HPDE6-E6E7 (cell line): ENCODE measurements at regions not wholly inside any gene's neighbourhood (a gene's known extent, or its start where the extent isn't known, plus 50 kb on each side); places are given as distances from the start of the nearest gene placed in this dataset.

Source experiments
- DNase-seq: peaks from one replicate; pipeline ENCODE4 v3.0.0; 2011; ENCODE audit warnings: missing footprints; ENCODE audit errors: extremely low spot score

GRCh38 chr20:24261351-24261750, 208.1 kb upstream of the SYNDIG1 start:
- DNase-seq: no peak

- no peak for DNase-seq
These were observed 212.3 kb upstream of the SYNDIG1 start for GRCh38 chr20:24257171-24257570.

- DNase-seq: no peak
These were observed 213.1 kb upstream of the SYNDIG1 start for GRCh38 chr20:24256307-24256706.

GRCh38 chr20:24254480-24254879, 214.9 kb upstream of the SYNDIG1 start:
- DNase-seq: no peak

GRCh38 chr20:24253321-24253720, 216.1 kb upstream of the SYNDIG1 start:
- DNase-seq: no peak

- DNase-seq: no peak
These were observed 224.3 kb upstream of the SYNDIG1 start for GRCh38 chr20:24245094-24245493.

- DNase-seq: no peak
These were observed 226.7 kb upstream of the SYNDIG1 start for GRCh38 chr20:24242763-24243162.

- no peak for DNase-seq
These were observed 228.0 kb upstream of the SYNDIG1 start for GRCh38 chr20:24241466-24241865.

- DNase-seq: no peak
These were observed 232.5 kb upstream of the SYNDIG1 start for GRCh38 chr20:24236963-24237362.

GRCh38 chr20:24236201-24236600, 233.2 kb upstream of the SYNDIG1 start:
- no peak for DNase-seq

GRCh38 chr20:24235296-24236175, 233.9 kb upstream of the SYNDIG1 start:
- no peak for DNase-seq

- no peak for DNase-seq
These were observed 239.0 kb upstream of the GGTLC1 start for GRCh38 chr20:24227600-24227999.

- DNase-seq: no peak
These were observed 223.9 kb upstream of the GGTLC1 start for GRCh38 chr20:24212494-24212893.

- no peak for DNase-seq
These were observed 223.4 kb upstream of the GGTLC1 start for GRCh38 chr20:24211972-24212371.

- DNase-seq: no peak
These were observed 221.8 kb upstream of the GGTLC1 start for GRCh38 chr20:24210356-24210755.

- no peak for DNase-seq
These were observed 220.1 kb upstream of the GGTLC1 start for GRCh38 chr20:24208652-24209051.

GRCh38 chr20:24207803-24208300, 219.3 kb upstream of the GGTLC1 start:
- DNase-seq: no peak

- no peak for DNase-seq
These were observed 218.4 kb upstream of the GGTLC1 start for GRCh38 chr20:24206995-24207394.

- DNase-seq: no peak
These were observed 215.1 kb upstream of the GGTLC1 start for GRCh38 chr20:24203526-24204183.

- DNase-seq: no peak
These were observed 210.9 kb upstream of the GGTLC1 start for GRCh38 chr20:24199501-24199900.

GRCh38 chr20:24194143-24194542, 205.6 kb upstream of the GGTLC1 start:
- no peak for DNase-seq

GRCh38 chr20:24190905-24191304, 202.3 kb upstream of the GGTLC1 start:
- DNase-seq: no peak

GRCh38 chr20:24185791-24186190, 197.2 kb upstream of the GGTLC1 start:
- no peak for DNase-seq
